A549 (cell line): ENCODE measurements at regions not wholly inside any gene's neighbourhood (a gene's known extent, or its start where the extent isn't known, plus 50 kb on each side); places are given as distances from the start of the nearest gene placed in this dataset.

ENCODE experiments used
- BHLHE40 ChIP-seq: IDR thresholded peaks from 2 replicates; pipeline ENCODE4 v1.6.1; 2012; ENCODE audit warnings: low read depth, low read length, inconsistent platforms
- JUN ChIP-seq, 2 experiments: fragments of >200 bp; sonication (Bioruptor Twin); formaldehyde crosslinking; IDR thresholded peaks; 2 replicates in 1 of 2; 3 replicates in 1 of 2; pipeline ENCODE4 v1.6.1; 2016 to 2017
- NR3C1 ChIP-seq: fragments of >200 bp; sonication (Bioruptor Twin); formaldehyde crosslinking; IDR thresholded peaks from 3 replicates; pipeline ENCODE4 v1.6.1; 2017
- RAD21 ChIP-seq, 2 experiments: fragments of >200 bp in 1 of 2; sonication (Bioruptor Twin) in 1 of 2; formaldehyde crosslinking in 1 of 2; IDR thresholded peaks in 1 of 2; conservative IDR thresholded peaks in 1 of 2; 2 replicates in 1 of 2; 3 replicates in 1 of 2; pipeline ENCODE4 v1.6.1; 2012 to 2018; ENCODE audit warnings: inconsistent platforms in 1 of 2
- TF ChIP-seq, protein P1 (sequence below): fragments of 200-600 bp; sonication (generic); IDR thresholded peaks from 2 replicates; pipeline ENCODE4 v1.6.1; 2016; ENCODE audit warnings: antibody characterized with exemption, mild to moderate bottlenecking, moderate library complexity
- TF ChIP-seq, protein P2 (sequence below): fragments of >200 bp; sonication (Bioruptor Twin); formaldehyde crosslinking; IDR thresholded peaks from 3 replicates; pipeline ENCODE4 v1.5.1; 2016

DNA sequence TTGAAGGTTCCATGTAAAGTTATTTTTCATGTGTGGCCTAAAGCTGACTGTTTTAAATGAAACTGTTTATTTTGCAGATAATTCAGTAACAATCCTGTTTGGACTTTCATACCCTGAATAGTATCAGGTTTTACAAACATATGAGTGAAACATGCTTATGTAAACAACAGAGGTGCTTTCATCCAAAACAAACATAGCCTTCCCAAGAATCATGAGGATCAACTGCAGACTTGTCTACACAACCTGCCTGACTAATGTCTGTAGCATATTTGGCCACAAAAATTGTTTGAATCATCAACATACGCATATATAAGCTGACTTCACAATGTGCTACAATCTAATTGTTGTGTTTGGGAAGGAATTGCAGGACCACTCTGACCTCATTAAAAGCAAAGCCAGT, 190.4 kb downstream of the DIPK2A start:
- TF ChIP-seq, protein P1, sequence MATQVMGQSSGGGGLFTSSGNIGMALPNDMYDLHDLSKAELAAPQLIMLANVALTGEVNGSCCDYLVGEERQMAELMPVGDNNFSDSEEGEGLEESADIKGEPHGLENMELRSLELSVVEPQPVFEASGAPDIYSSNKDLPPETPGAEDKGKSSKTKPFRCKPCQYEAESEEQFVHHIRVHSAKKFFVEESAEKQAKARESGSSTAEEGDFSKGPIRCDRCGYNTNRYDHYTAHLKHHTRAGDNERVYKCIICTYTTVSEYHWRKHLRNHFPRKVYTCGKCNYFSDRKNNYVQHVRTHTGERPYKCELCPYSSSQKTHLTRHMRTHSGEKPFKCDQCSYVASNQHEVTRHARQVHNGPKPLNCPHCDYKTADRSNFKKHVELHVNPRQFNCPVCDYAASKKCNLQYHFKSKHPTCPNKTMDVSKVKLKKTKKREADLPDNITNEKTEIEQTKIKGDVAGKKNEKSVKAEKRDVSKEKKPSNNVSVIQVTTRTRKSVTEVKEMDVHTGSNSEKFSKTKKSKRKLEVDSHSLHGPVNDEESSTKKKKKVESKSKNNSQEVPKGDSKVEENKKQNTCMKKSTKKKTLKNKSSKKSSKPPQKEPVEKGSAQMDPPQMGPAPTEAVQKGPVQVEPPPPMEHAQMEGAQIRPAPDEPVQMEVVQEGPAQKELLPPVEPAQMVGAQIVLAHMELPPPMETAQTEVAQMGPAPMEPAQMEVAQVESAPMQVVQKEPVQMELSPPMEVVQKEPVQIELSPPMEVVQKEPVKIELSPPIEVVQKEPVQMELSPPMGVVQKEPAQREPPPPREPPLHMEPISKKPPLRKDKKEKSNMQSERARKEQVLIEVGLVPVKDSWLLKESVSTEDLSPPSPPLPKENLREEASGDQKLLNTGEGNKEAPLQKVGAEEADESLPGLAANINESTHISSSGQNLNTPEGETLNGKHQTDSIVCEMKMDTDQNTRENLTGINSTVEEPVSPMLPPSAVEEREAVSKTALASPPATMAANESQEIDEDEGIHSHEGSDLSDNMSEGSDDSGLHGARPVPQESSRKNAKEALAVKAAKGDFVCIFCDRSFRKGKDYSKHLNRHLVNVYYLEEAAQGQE, result no peak
- no peak for TF ChIP-seq NR3C1
- TF ChIP-seq RAD21 (conservative IDR thresholded peaks at IDR 0.05 in 1 of 2, IDR thresholded peaks at IDR 0.05 in 1 of 2), result no peak
- TF ChIP-seq, protein P2, sequence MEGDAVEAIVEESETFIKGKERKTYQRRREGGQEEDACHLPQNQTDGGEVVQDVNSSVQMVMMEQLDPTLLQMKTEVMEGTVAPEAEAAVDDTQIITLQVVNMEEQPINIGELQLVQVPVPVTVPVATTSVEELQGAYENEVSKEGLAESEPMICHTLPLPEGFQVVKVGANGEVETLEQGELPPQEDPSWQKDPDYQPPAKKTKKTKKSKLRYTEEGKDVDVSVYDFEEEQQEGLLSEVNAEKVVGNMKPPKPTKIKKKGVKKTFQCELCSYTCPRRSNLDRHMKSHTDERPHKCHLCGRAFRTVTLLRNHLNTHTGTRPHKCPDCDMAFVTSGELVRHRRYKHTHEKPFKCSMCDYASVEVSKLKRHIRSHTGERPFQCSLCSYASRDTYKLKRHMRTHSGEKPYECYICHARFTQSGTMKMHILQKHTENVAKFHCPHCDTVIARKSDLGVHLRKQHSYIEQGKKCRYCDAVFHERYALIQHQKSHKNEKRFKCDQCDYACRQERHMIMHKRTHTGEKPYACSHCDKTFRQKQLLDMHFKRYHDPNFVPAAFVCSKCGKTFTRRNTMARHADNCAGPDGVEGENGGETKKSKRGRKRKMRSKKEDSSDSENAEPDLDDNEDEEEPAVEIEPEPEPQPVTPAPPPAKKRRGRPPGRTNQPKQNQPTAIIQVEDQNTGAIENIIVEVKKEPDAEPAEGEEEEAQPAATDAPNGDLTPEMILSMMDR, result no peak
- TF ChIP-seq JUN (IDR thresholded peaks at IDR 0.05), result no peak
- TF ChIP-seq BHLHE40, result no peak
